OCI-LY1 (cell line): ENCODE measurements at regions not wholly inside any gene's neighbourhood (a gene's known extent, or its start where the extent isn't known, plus 50 kb on each side); places are given as distances from the start of the nearest gene placed in this dataset.

Experiments used
- H2AFZ ChIP-seq: fragments of 200-600 bp; sonication (generic), shearing (Covaris generic); 2 replicates; pipeline ENCODE4 v1.6.0; 2014; ENCODE audit warnings: antibody characterized with exemption, mild to moderate bottlenecking, low read length
- H3F3A ChIP-seq: fragments of 200-600 bp; sonication (generic), shearing (Covaris generic); 2 replicates; pipeline ENCODE4 v1.6.0; 2014; ENCODE audit warnings: mild to moderate bottlenecking, antibody characterized with exemption, low read length, moderate library complexity; ENCODE audit not compliant: insufficient read depth
- H3K27ac ChIP-seq: fragments of 200-600 bp; sonication (generic); 2 replicates; pipeline ENCODE4 v1.5.1; 2014; ENCODE audit warnings: low read length, mixed run types, mild to moderate bottlenecking, low read depth; ENCODE audit not compliant: poor library complexity, severe bottlenecking
- H3K27me3 ChIP-seq: fragments of 200-600 bp; sonication (generic); 2 replicates; pipeline ENCODE4 v1.6.0; 2014; ENCODE audit warnings: antibody characterized with exemption, mild to moderate bottlenecking, low read length, moderate library complexity; ENCODE audit not compliant: insufficient read depth
- H3K36me3 ChIP-seq: fragments of 200-600 bp; sonication (generic); 2 replicates; pipeline ENCODE4 v1.6.1; 2014; ENCODE audit warnings: mild to moderate bottlenecking, antibody characterized with exemption, low read length, moderate library complexity, mixed read lengths; ENCODE audit not compliant: insufficient read depth
- H3K4me1 ChIP-seq: fragments of 200-600 bp; sonication (generic); 2 replicates; pipeline ENCODE4 v1.5.1; 2014; ENCODE audit warnings: mild to moderate bottlenecking, low read length, moderate library complexity; ENCODE audit not compliant: insufficient read depth, severe bottlenecking
- H3K4me2 ChIP-seq: fragments of 200-600 bp; sonication (generic), shearing (Covaris generic); 2 replicates; pipeline ENCODE4 v1.6.1; 2014; ENCODE audit warnings: low read length
- H3K4me3 ChIP-seq: fragments of 200-600 bp; sonication (generic); 2 replicates; pipeline ENCODE4 v1.5.1; 2014; ENCODE audit warnings: low read length, low read depth, mild to moderate bottlenecking, mixed read lengths; ENCODE audit not compliant: poor library complexity, severe bottlenecking
- H3K79me2 ChIP-seq: fragments of 200-600 bp; shearing (Covaris generic); 2 replicates; pipeline ENCODE4 v1.6.1; 2016; ENCODE audit warnings: mixed run types, low read length, mixed read lengths; ENCODE audit not compliant: insufficient read depth
- H3K9ac ChIP-seq: fragments of 200-600 bp; sonication (generic), shearing (Covaris generic); 2 replicates; pipeline ENCODE4 v1.6.1; 2014; ENCODE audit warnings: mild to moderate bottlenecking, low read length, mixed read lengths
- H3K9me2 ChIP-seq: fragments of 200-600 bp; sonication (generic), shearing (Covaris generic); 2 replicates; pipeline ENCODE4 v1.6.1; 2014; ENCODE audit warnings: low read depth, mild to moderate bottlenecking, low read length, mixed read lengths
- H3K9me3 ChIP-seq: fragments of 200-600 bp; shearing (Covaris generic); 2 replicates; pipeline ENCODE4 v1.6.1; 2014; ENCODE audit warnings: low read length, mixed read lengths
- H4K20me1 ChIP-seq: fragments of 200-600 bp; sonication (generic), shearing (Covaris generic); 2 replicates; pipeline ENCODE4 v1.6.0; 2016; ENCODE audit warnings: mild to moderate bottlenecking, low read length; ENCODE audit not compliant: insufficient read depth
- EZH2 ChIP-seq: fragments of 200-600 bp; sonication (generic), shearing (Covaris generic); IDR thresholded peaks from 2 replicates; pipeline ENCODE4 v1.8.0; 2017; ENCODE audit warnings: borderline replicate concordance, mixed run types, mild to moderate bottlenecking, antibody characterized with exemption, low read length, moderate library complexity, mixed read lengths
- TF ChIP-seq, protein P1 (sequence below): fragments of 200-600 bp; sonication (generic), shearing (Covaris generic); IDR thresholded peaks from 2 replicates; pipeline ENCODE4 v1.5.1; 2017; ENCODE audit warnings: mild to moderate bottlenecking, antibody characterized with exemption, low read length, moderate library complexity, mixed read lengths

DNA sequence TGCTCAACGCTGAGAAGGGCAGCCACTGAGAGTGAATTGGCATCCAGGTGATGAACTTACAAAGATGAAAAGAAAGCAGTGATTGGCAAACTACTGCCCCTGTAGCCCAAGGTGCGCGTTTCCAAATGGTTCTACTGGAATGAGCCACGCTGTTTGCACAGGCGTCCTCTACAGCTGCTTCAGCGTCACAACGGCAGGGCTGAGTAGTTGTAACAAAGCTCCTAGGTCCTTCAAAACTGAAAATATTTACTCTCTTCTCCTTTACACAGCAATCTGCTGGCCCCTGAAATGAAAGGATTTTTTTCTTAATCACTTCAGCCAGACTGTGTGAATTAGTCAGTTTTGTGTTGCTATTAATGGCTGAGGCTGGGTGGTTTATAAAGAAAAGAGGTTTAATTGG is 107.2 kb upstream of the FOXF1 start:
- Histone ChIP-seq H3K9me3 (no peaks in the 10 kb centered on the region), H3K4me3 (no peak overlapping the region), H3K36me3 (no peaks in the 10 kb centered on the region), H3K4me1 (no peaks in the 10 kb centered on the region), H3K27me3 (no peaks in the 10 kb centered on the region), H3K27ac (no peak overlapping the region), H3K4me2 (no peak overlapping the region), H3F3A (no peaks in the 10 kb centered on the region), H4K20me1 (no peaks in the 10 kb centered on the region), H3K79me2 (no peaks in the 10 kb centered on the region), H3K9ac (no peak overlapping the region), H2AFZ (no peak overlapping the region), H3K9me2 (no peaks in the 10 kb centered on the region)
- no peak for TF ChIP-seq EZH2
- TF ChIP-seq, protein P1, sequence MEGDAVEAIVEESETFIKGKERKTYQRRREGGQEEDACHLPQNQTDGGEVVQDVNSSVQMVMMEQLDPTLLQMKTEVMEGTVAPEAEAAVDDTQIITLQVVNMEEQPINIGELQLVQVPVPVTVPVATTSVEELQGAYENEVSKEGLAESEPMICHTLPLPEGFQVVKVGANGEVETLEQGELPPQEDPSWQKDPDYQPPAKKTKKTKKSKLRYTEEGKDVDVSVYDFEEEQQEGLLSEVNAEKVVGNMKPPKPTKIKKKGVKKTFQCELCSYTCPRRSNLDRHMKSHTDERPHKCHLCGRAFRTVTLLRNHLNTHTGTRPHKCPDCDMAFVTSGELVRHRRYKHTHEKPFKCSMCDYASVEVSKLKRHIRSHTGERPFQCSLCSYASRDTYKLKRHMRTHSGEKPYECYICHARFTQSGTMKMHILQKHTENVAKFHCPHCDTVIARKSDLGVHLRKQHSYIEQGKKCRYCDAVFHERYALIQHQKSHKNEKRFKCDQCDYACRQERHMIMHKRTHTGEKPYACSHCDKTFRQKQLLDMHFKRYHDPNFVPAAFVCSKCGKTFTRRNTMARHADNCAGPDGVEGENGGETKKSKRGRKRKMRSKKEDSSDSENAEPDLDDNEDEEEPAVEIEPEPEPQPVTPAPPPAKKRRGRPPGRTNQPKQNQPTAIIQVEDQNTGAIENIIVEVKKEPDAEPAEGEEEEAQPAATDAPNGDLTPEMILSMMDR = no peak

DNA sequence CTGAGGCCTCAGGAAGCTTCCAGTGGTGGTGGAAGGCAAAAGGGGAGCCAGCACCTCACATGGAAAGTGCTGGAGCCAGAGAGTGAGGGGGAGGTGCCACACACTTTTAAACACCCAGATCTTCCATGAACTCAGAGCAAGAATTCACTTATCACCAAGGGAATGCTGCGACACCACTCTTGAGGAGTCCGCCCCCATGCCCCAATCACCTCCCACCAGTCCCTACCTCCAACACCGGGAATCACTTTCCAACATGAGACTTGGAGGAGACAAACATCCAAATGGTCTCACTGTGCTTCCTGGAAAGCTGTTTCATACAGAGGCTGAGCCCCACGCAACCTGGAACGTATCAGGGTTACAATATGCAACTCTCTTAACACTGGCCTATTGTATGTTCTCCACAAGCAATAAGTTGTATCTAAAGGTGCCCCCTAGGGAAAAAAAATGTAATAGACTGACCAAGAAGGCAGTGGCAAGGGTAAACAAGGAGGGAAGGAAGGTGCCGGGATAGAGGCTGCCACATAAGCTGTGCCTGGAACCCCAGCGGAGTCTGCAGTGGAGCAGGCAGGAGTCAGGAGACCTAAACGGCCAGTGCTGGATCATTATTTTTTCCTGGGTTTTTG is 106.7 kb upstream of the FOXF1 start:
- H3K27ac ChIP-seq = no peak overlapping the region
- H3K79me2 ChIP-seq = no peaks in the 10 kb centered on the region
- no peaks in the 10 kb centered on the region for H3K27me3 ChIP-seq
- no peaks in the 10 kb centered on the region for H3K4me1 ChIP-seq
- no peaks in the 10 kb centered on the region for H3K9me2 ChIP-seq
- no peaks in the 10 kb centered on the region for H3K9me3 ChIP-seq
- no peak for TF ChIP-seq EZH2
- TF ChIP-seq, protein P1 = no peak
- H3K4me3 ChIP-seq = no peak overlapping the region
- no peaks in the 10 kb centered on the region for H3K36me3 ChIP-seq
- no peaks in the 10 kb centered on the region for H4K20me1 ChIP-seq
- H3K4me2 ChIP-seq = no peak overlapping the region
- H3F3A ChIP-seq = no peaks in the 10 kb centered on the region
- H3K9ac ChIP-seq = no peak overlapping the region
- H2AFZ ChIP-seq = no peak overlapping the region

DNA sequence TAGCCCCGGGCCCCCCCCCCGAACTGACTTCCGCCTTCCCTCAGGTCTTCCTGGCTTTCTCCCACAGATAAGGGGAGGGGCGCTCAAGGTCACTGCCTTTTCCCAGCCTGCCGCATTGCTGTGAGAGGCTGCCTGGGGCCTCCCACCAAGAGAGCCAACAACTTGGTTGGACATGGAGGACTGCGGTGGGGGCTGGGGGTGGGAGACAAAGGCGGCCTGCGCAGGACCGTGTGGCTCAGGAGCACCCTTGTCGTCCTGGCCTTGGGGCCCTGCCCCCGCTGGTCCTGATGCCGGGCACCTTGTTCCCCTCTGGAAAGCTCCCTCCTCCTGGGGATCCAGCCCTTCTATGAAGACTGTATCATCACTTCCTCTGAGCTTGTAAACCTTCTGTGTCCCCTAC is 105.6 kb upstream of the FOXF1 start:
- TF ChIP-seq EZH2 = no peak
- TF ChIP-seq, protein P1 = no peak
- Histone ChIP-seq H3K9ac (no peak overlapping the region), H3K9me3 (no peaks in the 10 kb centered on the region), H3K4me2 (no peak overlapping the region), H4K20me1 (no peaks in the 10 kb centered on the region), H3K36me3 (no peaks in the 10 kb centered on the region), H3K27ac (no peak overlapping the region), H3K4me1 (no peaks in the 10 kb centered on the region), H3K4me3 (no peak overlapping the region), H3K27me3 (no peaks in the 10 kb centered on the region), H2AFZ (no peak overlapping the region), H3F3A (no peaks in the 10 kb centered on the region), H3K79me2 (no peaks in the 10 kb centered on the region), H3K9me2 (no peaks in the 10 kb centered on the region)
